GM19438 (cell line): ENCODE measurements at regions not wholly inside any gene's neighbourhood (a gene's known extent, or its start where the extent isn't known, plus 50 kb on each side); places are given as distances from the start of the nearest gene placed in this dataset.
"Not testable (repeated sequence)": the region's sequence is repeated elsewhere in the genome, so short reads cannot be mapped to it uniquely, and the experiment has no call there.

ENCODE experiments used
- ATAC-seq: cut with Tn5 transposase; IDR thresholded peaks from one replicate; pipeline ENCODE4 v1.9.1; 2021; ENCODE audit warnings: low read depth; ENCODE audit not compliant: unreplicated experiment

GRCh38 chr12:46629331-46630229, 196.2 kb downstream of the SLC38A4 start:
- ATAC-seq, result no peak

GRCh38 chr12:46628176-46628575, 197.6 kb downstream of the SLC38A4 start:
- ATAC-seq, result no peak

GRCh38 chr12:46627686-46628085, 198.1 kb downstream of the SLC38A4 start:
- ATAC-seq, result no peak

- ATAC-seq, result not testable (repeated sequence)
Measured at GRCh38 chr12:46619474-46619873, 206.3 kb downstream of the SLC38A4 start.

- ATAC-seq, result not testable (repeated sequence)
Measured at GRCh38 chr12:46617737-46618136, 208.1 kb downstream of the SLC38A4 start.

- no peak for ATAC-seq
Measured at GRCh38 chr12:46617167-46617566, 208.6 kb downstream of the SLC38A4 start.

- no peak for ATAC-seq
Measured at GRCh38 chr12:46610754-46611153, 215.0 kb downstream of the SLC38A4 start.

- ATAC-seq, result no peak
Measured at GRCh38 chr12:46609674-46610073, 216.1 kb downstream of the SLC38A4 start.

- ATAC-seq, result no peak
Measured at GRCh38 chr12:46609273-46609623, 216.5 kb downstream of the SLC38A4 start.

GRCh38 chr12:46608431-46609272, 217.1 kb downstream of the SLC38A4 start:
- no peak for ATAC-seq

GRCh38 chr12:46604684-46605083, 221.1 kb downstream of the SLC38A4 start:
- no peak for ATAC-seq

GRCh38 chr12:46603776-46604456, 221.9 kb downstream of the SLC38A4 start:
- ATAC-seq, result no peak

GRCh38 chr12:46602474-46602873, 223.3 kb downstream of the SLC38A4 start:
- ATAC-seq, result no peak

- ATAC-seq, result no peak
Measured at GRCh38 chr12:46590991-46591703, 218.6 kb upstream of the SLC38A2 start.

- ATAC-seq, result no peak
Measured at GRCh38 chr12:46585854-46586621, 213.5 kb upstream of the SLC38A2 start.

GRCh38 chr12:46584098-46584497, 211.5 kb upstream of the SLC38A2 start:
- ATAC-seq, result not testable (repeated sequence)

- ATAC-seq, result not testable (repeated sequence)
Measured at GRCh38 chr12:46581990-46582389, 209.4 kb upstream of the SLC38A2 start.

- no peak for ATAC-seq
Measured at GRCh38 chr12:46580445-46580844, 207.9 kb upstream of the SLC38A2 start.

GRCh38 chr12:46579474-46579873, 206.9 kb upstream of the SLC38A2 start:
- ATAC-seq, result no peak
